ENCODE measurements at regions not wholly inside any gene's neighbourhood (a gene's known extent, or its start where the extent isn't known, plus 50 kb on each side); places are given as distances from the start of the nearest gene placed in this dataset.
A peak's percentile ranks its signal among the peaks of the same experiment; 100 is the strongest.
"Not testable (repeated sequence)": the region's sequence is repeated elsewhere in the genome, so short reads cannot be mapped to it uniquely, and the experiment has no call there.

DNA sequence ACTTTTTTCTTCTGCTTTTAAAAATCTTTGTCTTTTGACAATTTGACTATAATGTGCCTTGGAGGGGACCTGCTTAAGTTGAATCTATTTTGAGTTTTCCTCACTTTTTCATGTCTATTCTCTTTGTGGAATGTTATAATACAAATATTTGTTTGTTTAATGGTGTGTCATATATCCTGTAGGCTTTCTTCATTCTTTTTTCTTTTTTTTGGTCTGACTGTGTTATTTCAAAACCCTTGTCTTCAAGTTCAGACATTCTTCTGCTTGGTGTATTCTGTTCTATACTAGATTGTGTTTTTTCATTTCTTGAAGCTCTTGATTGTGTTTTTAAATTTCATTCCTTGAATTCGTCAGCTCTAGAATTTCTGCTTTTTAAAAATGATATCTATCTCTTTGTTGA, 228.2 kb downstream of the STK31 start:
- DNase-seq, result no peak
- Mint-ChIP-seq H3K9me3 (peaks cover 10% of the 10 kb centered on the region), H3K4me1 (peaks cover 2% of the 10 kb centered on the region), H3K27ac (no peak overlapping the region), H3K27me3 (ENCODE audit: insufficient read depth) (no peaks in the 10 kb centered on the region), H3K4me3 (no peak overlapping the region), H3K36me3 (ENCODE audit: low read depth) (no peaks in the 10 kb centered on the region)
- 83% methylated on average over 1 of the region's 1 CpG; no CpG with 5 or more reads in 1 of the 2 experiments for WGBS, 2 experiments (ENCODE audit: insufficient coverage in 1 of 2, insufficient read length in 1 of 2)
- no peak overlapping the region for H3K9ac ChIP-seq (ENCODE audit: extremely low read depth, low read length, poor library complexity, severe bottlenecking)
- TF ChIP-seq CTCF (conservative IDR thresholded peaks at IDR 0.05), result no peak
- H3K4me1 ChIP-seq (ENCODE audit: control insufficient read depth, insufficient read depth, low read length), result no peaks in the 10 kb centered on the region
- H3K27me3 ChIP-seq (ENCODE audit: control insufficient read depth, insufficient read depth, low read length, poor library complexity, severe bottlenecking), result no peaks in the 10 kb centered on the region
- H3K9me3 ChIP-seq (ENCODE audit: control insufficient read depth, low read length), result peaks cover 7% of the 10 kb centered on the region
- H3K27ac ChIP-seq (ENCODE audit: low read depth, low read length), result no peak overlapping the region
- H3K36me3 ChIP-seq (ENCODE audit: control insufficient read depth, insufficient read depth, low read length), result no peaks in the 10 kb centered on the region
- H3K4me3 ChIP-seq (ENCODE audit: low read length), result no peak overlapping the region

GRCh38 chr7:23938937-23939552, 229.0 kb downstream of the STK31 start:
- no peak overlapping the region for H3K4me3 ChIP-seq (ENCODE audit: low read length)
- H3K36me3 Mint-ChIP-seq (ENCODE audit: low read depth), result no peaks in the 10 kb centered on the region
- H3K27me3 Mint-ChIP-seq (ENCODE audit: insufficient read depth), result no peaks in the 10 kb centered on the region

GRCh38 chr7:23939747-23940146, 229.7 kb downstream of the STK31 start:
- H3K27ac Mint-ChIP-seq; H3K27ac ChIP-seq (ENCODE audit: low read depth, low read length); H3K27me3 ChIP-seq (ENCODE audit: control insufficient read depth, insufficient read depth, low read length, poor library complexity, severe bottlenecking); H3K4me3 ChIP-seq (ENCODE audit: low read length); H3K9me3 Mint-ChIP-seq; DNase-seq; H3K9me3 ChIP-seq (ENCODE audit: control insufficient read depth, low read length); H3K27me3 Mint-ChIP-seq (ENCODE audit: insufficient read depth); H3K4me1 ChIP-seq (ENCODE audit: control insufficient read depth, insufficient read depth, low read length); H3K4me1 Mint-ChIP-seq; H3K9ac ChIP-seq (ENCODE audit: extremely low read depth, low read length, poor library complexity, severe bottlenecking); H3K4me3 Mint-ChIP-seq; H3K36me3 Mint-ChIP-seq (ENCODE audit: low read depth); H3K36me3 ChIP-seq (ENCODE audit: control insufficient read depth, insufficient read depth, low read length): not testable (repeated sequence)
- 78 to 100% methylated on average over 1 to 2 of the region's 2 CpGs for WGBS, 2 experiments (ENCODE audit: insufficient coverage in 1 of 2, insufficient read length in 1 of 2)

More at GRCh38 chr7:23938937-23939552, 229.0 kb downstream of the STK31 start:
- peak; percentile 83 for DNase-seq
- H3K4me1 ChIP-seq (ENCODE audit: control insufficient read depth, insufficient read depth, low read length), result no peaks in the 10 kb centered on the region
- 49 to 52% methylated on average over 2 to 4 of the region's 4 CpGs for WGBS, 2 experiments (ENCODE audit: insufficient coverage in 1 of 2, insufficient read length in 1 of 2)
- H3K9me3 ChIP-seq (ENCODE audit: control insufficient read depth, low read length), result peaks cover 7% of the 10 kb centered on the region
- Mint-ChIP-seq H3K4me3 (no peak overlapping the region), H3K9me3 (peaks cover 9% of the 10 kb centered on the region), H3K27ac (peak overlapping the region; percentile 33), H3K4me1 (peaks cover 2% of the 10 kb centered on the region)
- no peaks in the 10 kb centered on the region for H3K36me3 ChIP-seq (ENCODE audit: control insufficient read depth, insufficient read depth, low read length)
- peak; percentile 81 for TF ChIP-seq CTCF (conservative IDR thresholded peaks at IDR 0.05)
- H3K27ac ChIP-seq (ENCODE audit: low read depth, low read length), result no peak overlapping the region
- no peak overlapping the region for H3K9ac ChIP-seq (ENCODE audit: extremely low read depth, low read length, poor library complexity, severe bottlenecking)
- H3K27me3 ChIP-seq (ENCODE audit: control insufficient read depth, insufficient read depth, low read length, poor library complexity, severe bottlenecking), result no peaks in the 10 kb centered on the region

DNA sequence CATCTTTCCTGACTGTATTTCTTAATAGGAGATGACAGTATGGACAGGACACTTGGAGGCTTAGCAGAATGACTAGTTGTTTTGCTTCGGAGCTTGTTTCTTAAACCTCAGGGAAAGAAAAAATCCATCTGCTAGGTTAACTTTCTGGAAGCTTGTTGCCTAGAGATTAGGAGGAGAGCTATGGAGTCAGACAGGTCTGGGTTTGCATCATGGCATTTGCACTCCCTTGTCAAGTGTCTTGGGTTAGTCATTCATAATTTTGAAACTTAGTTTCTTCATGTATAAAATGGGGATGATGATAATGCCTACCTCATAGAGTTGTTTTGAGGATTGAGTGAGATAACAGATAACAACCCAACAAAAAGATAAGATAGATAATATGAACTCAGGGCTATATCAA, 231.5 kb downstream of the STK31 start:
- H3K27ac Mint-ChIP-seq, result no peak overlapping the region
- Histone ChIP-seq H3K27ac (ENCODE audit: low read depth, low read length) (no peak overlapping the region), H3K9me3 (ENCODE audit: control insufficient read depth, low read length) (peaks cover 16% of the 10 kb centered on the region), H3K9ac (ENCODE audit: extremely low read depth, low read length, poor library complexity, severe bottlenecking) (no peak overlapping the region), H3K27me3 (ENCODE audit: control insufficient read depth, insufficient read depth, low read length, poor library complexity, severe bottlenecking) (no peaks in the 10 kb centered on the region), H3K4me3 (ENCODE audit: low read length) (no peak overlapping the region), H3K4me1 (ENCODE audit: control insufficient read depth, insufficient read depth, low read length) (no peaks in the 10 kb centered on the region), H3K36me3 (ENCODE audit: control insufficient read depth, insufficient read depth, low read length) (no peaks in the 10 kb centered on the region)
- WGBS, 2 experiments (ENCODE audit: insufficient coverage in 1 of 2, insufficient read length in 1 of 2), result 83 to 97% methylated on average over 1 of the region's 1 CpG
- peaks cover 13% of the 10 kb centered on the region for H3K9me3 Mint-ChIP-seq
- H3K27me3 Mint-ChIP-seq (ENCODE audit: insufficient read depth), result no peaks in the 10 kb centered on the region
- H3K36me3 Mint-ChIP-seq (ENCODE audit: low read depth), result no peaks in the 10 kb centered on the region
- H3K4me3 Mint-ChIP-seq, result no peak overlapping the region
- no peak for TF ChIP-seq CTCF (conservative IDR thresholded peaks at IDR 0.05)
- H3K4me1 Mint-ChIP-seq, result peaks cover 2% of the 10 kb centered on the region
- DNase-seq, result no peak
